GM12873 (cell line): ENCODE measurements at regions not wholly inside any gene's neighbourhood (a gene's known extent, or its start where the extent isn't known, plus 50 kb on each side); places are given as distances from the start of the nearest gene placed in this dataset.

Source experiments
- CTCF ChIP-seq: IDR thresholded peaks from 2 replicates; pipeline ENCODE4 v1.5.1; 2012; ENCODE audit warnings: low read depth, mild to moderate bottlenecking, moderate library complexity, low read length, control low read depth; ENCODE audit not compliant: insufficient read depth; ENCODE audit errors: missing control alignments

GRCh38 chr6:105611606-105612005 lies 208.7 kb upstream of the PREP start:
- no peak for TF ChIP-seq CTCF

GRCh38 chr6:105609375-105609991 lies 206.6 kb upstream of the PREP start:
- TF ChIP-seq CTCF, result no peak

- TF ChIP-seq CTCF, result no peak
These were observed 206.0 kb upstream of the PREP start for GRCh38 chr6:105608711-105609374.

- TF ChIP-seq CTCF, result no peak
These were observed 205.0 kb upstream of the PREP start for GRCh38 chr6:105607636-105608621.

- no peak for TF ChIP-seq CTCF
These were observed 204.1 kb upstream of the PREP start for GRCh38 chr6:105606831-105607463.

GRCh38 chr6:105604587-105604884 lies 201.7 kb upstream of the PREP start:
- TF ChIP-seq CTCF, result no peak
